ENCODE measurements at regions not wholly inside any gene's neighbourhood (a gene's known extent, or its start where the extent isn't known, plus 50 kb on each side); places are given as distances from the start of the nearest gene placed in this dataset.

GRCh38 chr10:9437131-9437530, 1382.6 kb downstream of the GATA3 start:
- Histone ChIP-seq H3K9ac (ENCODE audit: low read length) (no peak overlapping the region), H3K9me2 (ENCODE audit: insufficient read depth) (no peaks in the 10 kb centered on the region), H3K36me3 (ENCODE audit: control insufficient read depth in 1 of 2, insufficient read depth in 2 of 2, low read length in 2 of 2) (no peaks in the 10 kb centered on the region), H3K4me2 (ENCODE audit: low read length) (no peak overlapping the region), H3K9me3 (ENCODE audit: control insufficient read depth in 1 of 2, insufficient read depth in 1 of 2, low read depth in 1 of 2, low read length in 2 of 2) (peaks cover 14 to 18% of the 10 kb centered on the region in 2 experiments; a peak in 2 of 4 replicates), H3K27me3 (ENCODE audit: insufficient read depth, low read length) (no peaks in the 10 kb centered on the region), H2AFZ (ENCODE audit: low read depth, low read length, poor library complexity, severe bottlenecking) (no peak overlapping the region), H3K4me3 (replicated peaks in 1 of 2; ENCODE audit: low read depth in 1 of 2, low read length in 2 of 2) (no peak overlapping the region), H3K27ac (ENCODE audit: low read depth, low read length) (no peak overlapping the region), H3K79me2 (ENCODE audit: insufficient read depth, low read length) (no peaks in the 10 kb centered on the region), H4K20me1 (ENCODE audit: insufficient read depth) (no peaks in the 10 kb centered on the region), H3K4me1 (ENCODE audit: control insufficient read depth in 1 of 2, insufficient read depth in 2 of 2, low read length in 2 of 2) (no peaks in the 10 kb centered on the region)
- intact Hi-C loops (cut with micrococcal nuclease): no loop called here
- ChIA-PET POLR2A (no interaction called here), CTCF (no interaction called here), RAD21 (ENCODE audit: low non-redundant PET in 1 of 2, low total read pairs in 2 of 2, uncharacterized antibody in 2 of 2, unreplicated experiment in 2 of 2) (no interaction called here)
- TF ChIP-seq POLR2AphosphoS5 (IDR thresholded peaks at IDR 0.05; ENCODE audit: low read depth, low read length) (no peak), TCF7L2 (IDR thresholded peaks at IDR 0.05; ENCODE audit: borderline replicate concordance, extremely low read depth, insufficient read depth, insufficient read length) (no peak), EZH2phosphoT487 (IDR thresholded peaks at IDR 0.05; ENCODE audit: borderline replicate concordance) (no peak), YY1 (IDR thresholded peaks at IDR 0.05; ENCODE audit: extremely low read depth, insufficient replicate concordance, low read depth, low read length) (no peak), ZBTB33 (IDR thresholded peaks at IDR 0.05; ENCODE audit: extremely low read depth, insufficient replicate concordance, low read length) (no peak), SIN3A (IDR thresholded peaks at IDR 0.05; ENCODE audit: low read depth) (no peak), EZH2 (IDR thresholded peaks at IDR 0.05) (no peak)
- ATAC-seq: no peak
- no peak for DNase-seq (ENCODE audit: low read depth, low spot score)
- BruUV-seq (replicated peaks): no TSS peak

DNA sequence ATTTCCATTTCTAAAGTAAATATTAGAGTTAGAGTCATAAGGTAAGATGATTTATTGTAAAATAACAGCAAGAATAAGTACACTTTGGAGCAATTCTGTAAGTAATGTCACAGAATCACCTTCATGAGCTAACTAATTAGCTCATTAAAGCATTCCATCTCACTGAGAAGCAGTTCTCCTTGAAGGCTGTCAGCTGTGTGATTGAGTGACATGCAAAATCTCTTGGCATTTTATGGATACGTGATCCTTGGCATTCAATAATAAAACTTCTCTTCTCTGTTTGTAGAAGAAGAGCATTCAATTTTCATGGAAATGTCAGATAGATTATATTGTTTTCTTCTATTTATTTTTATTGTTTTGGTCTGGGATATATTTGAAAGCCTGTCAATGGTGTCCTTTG, 1389.3 kb downstream of the GATA3 start:
- BruUV-seq (replicated peaks): no TSS peak

More for the DNA sequence above, 1389.3 kb downstream of the GATA3 start:
- no peaks in the 10 kb centered on the region for H3K79me2 ChIP-seq (ENCODE audit: insufficient read depth, low read length)
- no peak for ATAC-seq
- no peaks in the 10 kb centered on the region for H4K20me1 ChIP-seq (ENCODE audit: insufficient read depth)
- no peak overlapping the region for H2AFZ ChIP-seq (ENCODE audit: low read depth, low read length, poor library complexity, severe bottlenecking)
- H3K36me3 ChIP-seq (ENCODE audit: control insufficient read depth in 1 of 2, insufficient read depth in 2 of 2, low read length in 2 of 2): no peaks in the 10 kb centered on the region; a peak in 1 of 4 replicates
- intact Hi-C loops (cut with micrococcal nuclease): no loop called here
- no peaks in the 10 kb centered on the region for H3K27me3 ChIP-seq (ENCODE audit: insufficient read depth, low read length)
- no peak overlapping the region for H3K4me2 ChIP-seq (ENCODE audit: low read length)
- CTCF ChIA-PET: no interaction called here
- H3K9me3 ChIP-seq (ENCODE audit: control insufficient read depth in 1 of 2, insufficient read depth in 1 of 2, low read depth in 1 of 2, low read length in 2 of 2): peaks cover 8 to 16% of the 10 kb centered on the region in 2 experiments; a peak in 3 of 4 replicates
- no peaks in the 10 kb centered on the region for H3K9me2 ChIP-seq (ENCODE audit: insufficient read depth)
- no peak overlapping the region for H3K4me3 ChIP-seq (replicated peaks in 1 of 2; ENCODE audit: low read depth in 1 of 2, low read length in 2 of 2)
- no peak for DNase-seq (ENCODE audit: low read depth, low spot score)
- no peak overlapping the region for H3K27ac ChIP-seq (ENCODE audit: low read depth, low read length)
- H3K9ac ChIP-seq (ENCODE audit: low read length): no peak overlapping the region
- H3K4me1 ChIP-seq (ENCODE audit: control insufficient read depth in 1 of 2, insufficient read depth in 2 of 2, low read length in 2 of 2): no peaks in the 10 kb centered on the region
- RAD21 ChIA-PET (ENCODE audit: low non-redundant PET in 1 of 2, low total read pairs in 2 of 2, uncharacterized antibody in 2 of 2, unreplicated experiment in 2 of 2): no interaction called here
- POLR2A ChIA-PET: no interaction called here
- TF ChIP-seq EZH2phosphoT487 (IDR thresholded peaks at IDR 0.05; ENCODE audit: borderline replicate concordance): no peak
- TF ChIP-seq EZH2 (IDR thresholded peaks at IDR 0.05): no peak
- TF ChIP-seq, protein P1, sequence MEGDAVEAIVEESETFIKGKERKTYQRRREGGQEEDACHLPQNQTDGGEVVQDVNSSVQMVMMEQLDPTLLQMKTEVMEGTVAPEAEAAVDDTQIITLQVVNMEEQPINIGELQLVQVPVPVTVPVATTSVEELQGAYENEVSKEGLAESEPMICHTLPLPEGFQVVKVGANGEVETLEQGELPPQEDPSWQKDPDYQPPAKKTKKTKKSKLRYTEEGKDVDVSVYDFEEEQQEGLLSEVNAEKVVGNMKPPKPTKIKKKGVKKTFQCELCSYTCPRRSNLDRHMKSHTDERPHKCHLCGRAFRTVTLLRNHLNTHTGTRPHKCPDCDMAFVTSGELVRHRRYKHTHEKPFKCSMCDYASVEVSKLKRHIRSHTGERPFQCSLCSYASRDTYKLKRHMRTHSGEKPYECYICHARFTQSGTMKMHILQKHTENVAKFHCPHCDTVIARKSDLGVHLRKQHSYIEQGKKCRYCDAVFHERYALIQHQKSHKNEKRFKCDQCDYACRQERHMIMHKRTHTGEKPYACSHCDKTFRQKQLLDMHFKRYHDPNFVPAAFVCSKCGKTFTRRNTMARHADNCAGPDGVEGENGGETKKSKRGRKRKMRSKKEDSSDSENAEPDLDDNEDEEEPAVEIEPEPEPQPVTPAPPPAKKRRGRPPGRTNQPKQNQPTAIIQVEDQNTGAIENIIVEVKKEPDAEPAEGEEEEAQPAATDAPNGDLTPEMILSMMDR (IDR thresholded peaks at IDR 0.05 in 2 of 3, conservative IDR thresholded peaks at IDR 0.05 in 1 of 3; ENCODE audit: borderline replicate concordance in 1 of 3, insufficient read depth in 1 of 3, low read depth in 2 of 3, low read length in 2 of 3): no peak
- no peak for TF ChIP-seq POLR2A (IDR thresholded peaks at IDR 0.05; ENCODE audit: borderline replicate concordance, extremely low read depth, insufficient read depth, insufficient read length)
- TF ChIP-seq ZBTB33 (IDR thresholded peaks at IDR 0.05; ENCODE audit: extremely low read depth, insufficient replicate concordance, low read length): no peak

All from HCT116 (cell line).